HepG2 (cell line): ENCODE measurements at regions not wholly inside any gene's neighbourhood (a gene's known extent, or its start where the extent isn't known, plus 50 kb on each side); places are given as distances from the start of the nearest gene placed in this dataset.

ENCODE experiments used
- ATAC-seq: fragments of 200-7000 bp; cut with Tn5 transposase; 3 replicates; pipeline ENCODE4 v1.9.1; 2020; ENCODE audit warnings: mild to moderate bottlenecking, moderate library complexity
- BruUV-seq: library from RNA; stranded (reverse); fragments of 400-500 nt; replicated peaks from 2 replicates; lab custom pipeline; 2021; lab: Mats Ljungman, UMichigan
- CTCF ChIA-PET: fragments of 300-600 bp; formaldehyde crosslinking; extraction: SDS; loops from one replicate; lab custom pipeline; 2021; ENCODE audit warnings: low total read pairs, inconsistent platforms, low intra/inter-chr PET ratio; lab: Yijun Ruan, JAX
- POLR2A ChIA-PET: fragments of 350-600 bp; sonication (Branson Sonifier 250); formaldehyde crosslinking; loops from one replicate; lab custom pipeline; 2020; ENCODE audit warnings: antibody characterized with exemption, inconsistent platforms; lab: Yijun Ruan, JAX
- DNase-seq: peaks from one replicate; pipeline ENCODE4 v3.0.0-alpha.2; 2015; ENCODE audit warnings: low spot score
- FAIRE-seq: peaks from 3 replicates; lab custom pipeline; 2011; peaks lifted over from hg19 to GRCh38; lab: Jason Lieb, UNC
- H2AFZ ChIP-seq: one replicate; pipeline ENCODE4 v1.6.1; 2011; ENCODE audit warnings: low read length, inconsistent platforms
- H3K27ac ChIP-seq: fragments of 300-600 bp; 3 replicates; pipeline ENCODE4 v1.8.0; 2011; ENCODE audit warnings: mixed run types, mild to moderate bottlenecking, mixed read lengths, low read length, inconsistent platforms; ENCODE audit not compliant: insufficient read depth; ENCODE audit errors: extremely low read length
- H3K27me3 ChIP-seq, 2 experiments: fragments of 200-600 bp in 1 of 2; 2 replicates in 1 of 2; 3 replicates in 1 of 2; pipeline versions ENCODE4 v1.6.0 to v1.8.0; 2011; ENCODE audit warnings: low read length in 2 of 2, mild to moderate bottlenecking in 2 of 2, moderate library complexity in 2 of 2, inconsistent platforms in 1 of 2; ENCODE audit not compliant: insufficient read depth in 2 of 2, control insufficient read depth in 1 of 2
- H3K36me3 ChIP-seq, 2 experiments: fragments of 200-600 bp in 1 of 2; replicated peaks in 1 of 2; 2 replicates in 1 of 2; 3 replicates in 1 of 2; pipeline versions ENCODE4 v1.5.1 to v1.8.0; 2011; ENCODE audit warnings: low read length in 2 of 2, inconsistent platforms in 1 of 2; ENCODE audit not compliant: insufficient read depth in 2 of 2, control insufficient read depth in 1 of 2
- H3K4me1 ChIP-seq: 2 replicates; pipeline ENCODE4 v1.5.1; 2012; ENCODE audit warnings: low read length, inconsistent platforms; ENCODE audit not compliant: insufficient read depth
- H3K4me2 ChIP-seq: 2 replicates; pipeline ENCODE4 v1.6.0; 2011; ENCODE audit warnings: low read depth, low read length, inconsistent platforms
- H3K4me3 ChIP-seq, 3 experiments: fragments of 200-600 bp in 1 of 3; sonication (generic), shearing (Covaris generic) in 1 of 3; replicated peaks in 1 of 3; 2 replicates each; pipeline ENCODE4 v1.5.1; 2011 to 2016; ENCODE audit warnings: low read length in 3 of 3, inconsistent platforms in 2 of 3, low read depth in 2 of 3, mild to moderate bottlenecking in 2 of 3, control low read depth in 1 of 3, mixed read lengths in 1 of 3; ENCODE audit not compliant: insufficient read depth in 1 of 3
- H3K79me2 ChIP-seq: one replicate; pipeline ENCODE4 v1.6.1; 2011; ENCODE audit warnings: low read length, inconsistent platforms; ENCODE audit not compliant: insufficient read depth
- H3K9ac ChIP-seq: 2 replicates; pipeline ENCODE4 v1.6.0; 2011; ENCODE audit warnings: mild to moderate bottlenecking, low read depth, low read length, inconsistent platforms; ENCODE audit not compliant: insufficient read depth
- H3K9me3 ChIP-seq: 2 replicates; pipeline ENCODE4 v1.5.1; 2012; ENCODE audit warnings: mild to moderate bottlenecking, low read length
- H4K20me1 ChIP-seq: 2 replicates; pipeline ENCODE4 v1.6.0; 2011; ENCODE audit warnings: inconsistent platforms, mild to moderate bottlenecking, low read length, moderate library complexity; ENCODE audit not compliant: insufficient read depth
- ATM ChIP-seq: fragments of 450-650 bp; IDR thresholded peaks from 2 replicates; pipeline ENCODE4 v1.7.1; 2017; ENCODE audit warnings: mild to moderate bottlenecking, borderline replicate concordance
- GPBP1L1 ChIP-seq: sonication (generic); formaldehyde crosslinking; IDR thresholded peaks from 2 replicates; pipeline ENCODE4 v1.5.0; 2020; ENCODE audit warnings: mild to moderate bottlenecking, missing genetic modification reagents
- ZNF124 ChIP-seq: sonication (generic); formaldehyde crosslinking; IDR thresholded peaks from 2 replicates; pipeline ENCODE4 v1.4.0; 2020; ENCODE audit warnings: missing genetic modification reagents
- ZNF256 ChIP-seq: sonication (generic); formaldehyde crosslinking; conservative IDR thresholded peaks from 2 replicates; pipeline ENCODE4 v1.4.0; 2020; ENCODE audit warnings: missing genetic modification reagents
- ZNF337 ChIP-seq: sonication (generic); formaldehyde crosslinking; IDR thresholded peaks from 2 replicates; pipeline ENCODE4 v1.5.1; 2020; ENCODE audit warnings: missing genetic modification reagents, low read depth, mild to moderate bottlenecking, borderline replicate concordance
- ZNF660 ChIP-seq: sonication (generic); formaldehyde crosslinking; IDR thresholded peaks from 2 replicates; pipeline ENCODE4 v1.5.1; 2020; ENCODE audit warnings: mild to moderate bottlenecking, low read depth, missing genetic modification reagents, borderline replicate concordance
- WGBS: methylation state at CpG from one replicate; pipeline ENCODE4 v1.1.6; 2017; ENCODE audit warnings: low lambda C conversion rate; 5-methylcytosine and 5-hydroxymethylcytosine counted together
- in situ Hi-C: cut with HindIII; loops from 2 replicates; pipeline ENCODE4 v1.10.0; 2017; ENCODE audit warnings: low pct_unique_long_range_greater_than_20kb; ENCODE audit not compliant: extremely low pct_ligation_motif_present
- intact Hi-C: fragments of 100-400 bp; cut with micrococcal nuclease; formaldehyde crosslinking; loops from one replicate; pipeline ENCODE4 v1.10.0; 2022; ENCODE audit not compliant: unreplicated experiment
- TF ChIP-seq, protein P1 (sequence below): sonication (generic); formaldehyde crosslinking; IDR thresholded peaks from 2 replicates; pipeline ENCODE4 v1.9.0; 2021; ENCODE audit warnings: missing genetic modification reagents, mild to moderate bottlenecking, borderline replicate concordance

DNA sequence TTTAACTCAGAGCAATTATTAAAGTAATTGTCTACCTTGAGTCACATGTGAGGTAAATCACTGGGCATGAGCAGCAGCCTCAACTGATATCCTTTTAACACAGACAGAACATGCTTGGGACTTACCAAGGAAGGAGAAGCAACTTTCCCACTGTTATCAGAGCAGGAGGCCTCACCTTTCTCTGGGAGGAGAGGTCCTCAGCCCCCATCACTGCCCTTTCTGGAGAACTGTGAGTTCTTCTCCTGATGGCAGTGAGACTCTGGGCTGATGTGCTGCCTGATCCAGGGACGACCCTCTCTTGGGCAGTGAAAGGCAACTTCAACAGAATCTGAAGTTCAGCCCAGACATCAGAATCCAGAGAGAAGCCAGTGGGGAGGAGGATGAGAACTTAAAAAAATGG lies 343.4 kb upstream of the IRX1 start (continued):
- TF ChIP-seq ZNF256 (CRISPR knock-in tag) (no peak), ZNF660 (CRISPR knock-in tag) (no peak), ZNF337 (no peak), ATM (no peak), ZNF124 (CRISPR knock-in tag) (no peak)
- TF ChIP-seq, all 625 proteins: peak for 0

DNA sequence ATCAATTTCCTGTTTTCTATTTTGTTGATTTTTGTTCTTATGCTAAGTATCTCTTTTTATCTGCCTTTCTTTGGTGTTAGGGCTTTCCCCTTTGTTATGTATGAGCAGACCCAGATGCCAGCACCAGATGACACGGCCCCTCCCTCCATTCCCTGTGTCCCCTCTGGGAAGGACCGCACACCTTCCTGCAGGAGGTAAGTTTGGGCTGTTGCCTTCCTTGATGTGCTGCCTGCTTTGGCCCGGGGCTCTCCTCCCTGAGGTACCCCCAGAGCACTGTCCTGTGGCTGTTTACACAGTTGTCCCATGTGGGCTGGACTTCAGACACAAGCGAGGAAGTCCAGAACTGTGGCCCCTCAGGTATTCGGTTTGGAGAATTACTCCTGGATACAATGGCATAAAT lies 343.8 kb upstream of the IRX1 start:
- 28% methylated on average over 5 of the region's 5 CpGs for WGBS
- Histone ChIP-seq H3K27me3 (no peaks in the 10 kb centered on the region), H3K27ac (no peak overlapping the region), H3K4me2 (no peak overlapping the region), H3K9me3 (no peaks in the 10 kb centered on the region), H3K79me2 (no peaks in the 10 kb centered on the region), H2AFZ (no peak overlapping the region), H3K4me3 (no peak overlapping the region), H4K20me1 (no peaks in the 10 kb centered on the region), H3K36me3 (no peaks in the 10 kb centered on the region), H3K9ac (no peak overlapping the region), H3K4me1 (no peaks in the 10 kb centered on the region)
- TF ChIP-seq, protein P1, sequence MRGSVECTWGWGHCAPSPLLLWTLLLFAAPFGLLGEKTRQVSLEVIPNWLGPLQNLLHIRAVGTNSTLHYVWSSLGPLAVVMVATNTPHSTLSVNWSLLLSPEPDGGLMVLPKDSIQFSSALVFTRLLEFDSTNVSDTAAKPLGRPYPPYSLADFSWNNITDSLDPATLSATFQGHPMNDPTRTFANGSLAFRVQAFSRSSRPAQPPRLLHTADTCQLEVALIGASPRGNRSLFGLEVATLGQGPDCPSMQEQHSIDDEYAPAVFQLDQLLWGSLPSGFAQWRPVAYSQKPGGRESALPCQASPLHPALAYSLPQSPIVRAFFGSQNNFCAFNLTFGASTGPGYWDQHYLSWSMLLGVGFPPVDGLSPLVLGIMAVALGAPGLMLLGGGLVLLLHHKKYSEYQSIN (CRISPR knock-in tag), result no peak
- TF ChIP-seq GPBP1L1 (CRISPR knock-in tag), result no peak
- no TSS peak for BruUV-seq
- FAIRE-seq, result no peak
- ChIA-PET CTCF (no interaction called here), POLR2A (no interaction called here)
- intact Hi-C loops, result no loop called here
- no peak for DNase-seq
- in situ Hi-C loops, result no loop called here
- ATAC-seq, result no peak
